Transverse colon (tissue), 3 donors: ENCODE measurements at regions not wholly inside any gene's neighbourhood (a gene's known extent, or its start where the extent isn't known, plus 50 kb on each side); places are given as distances from the start of the nearest gene placed in this dataset.

Experiments used
- CTCF ChIP-seq, 5 experiments: fragments of 200-600 bp in 3 of 5; fragments of 450-650 bp in 2 of 5; sonication (generic) in 3 of 5; IDR thresholded peaks; 1 replicate in 2 of 5; 2 replicates in 3 of 5; pipeline ENCODE4 v1.5.1; 2016 to 2017; ENCODE audit warnings: antibody characterized with exemption in 5 of 5, inconsistent platforms in 3 of 5, mild to moderate bottlenecking in 2 of 5, moderate library complexity in 1 of 5
- POLR2A ChIP-seq: fragments of 450-650 bp; IDR thresholded peaks from one replicate; pipeline ENCODE4 v1.6.1; 2016; ENCODE audit warnings: antibody characterized with exemption, mild to moderate bottlenecking, moderate library complexity

- TF ChIP-seq CTCF (IDR thresholded peaks at IDR 0.05) (no peak), POLR2A (no peak)
These were observed 298.6 kb downstream of the ZNF536 start for GRCh38 chr19:30670562-30671366.
